KMS-11 (cell line): ENCODE measurements at regions not wholly inside any gene's neighbourhood (a gene's known extent, or its start where the extent isn't known, plus 50 kb on each side); places are given as distances from the start of the nearest gene placed in this dataset.

Experiments
- H2AFZ ChIP-seq: fragments of 200-600 bp; sonication (generic); 2 replicates; pipeline ENCODE4 v1.6.1; 2016; ENCODE audit warnings: antibody characterized with exemption, mixed run types, low read depth
- H3K27ac ChIP-seq: fragments of 200-600 bp; sonication (generic); 2 replicates; pipeline ENCODE4 v1.6.1; 2016; ENCODE audit warnings: mild to moderate bottlenecking, mixed run types
- H3K27me3 ChIP-seq: fragments of 200-600 bp; sonication (generic); 2 replicates; pipeline ENCODE4 v1.6.1; 2017; ENCODE audit warnings: mild to moderate bottlenecking, low read depth, mixed run types, moderate library complexity; ENCODE audit not compliant: insufficient read depth
- H3K36me3 ChIP-seq: fragments of 200-600 bp; sonication (generic); 2 replicates; pipeline ENCODE4 v1.6.1; 2017; ENCODE audit warnings: mild to moderate bottlenecking, mixed run types; ENCODE audit not compliant: insufficient read depth
- H3K4me1 ChIP-seq: fragments of 200-600 bp; sonication (generic); 2 replicates; pipeline ENCODE4 v1.6.1; 2016; ENCODE audit warnings: mild to moderate bottlenecking, low read depth, mixed run types; ENCODE audit not compliant: poor library complexity, severe bottlenecking
- H3K4me2 ChIP-seq: fragments of 200-600 bp; sonication (generic); 2 replicates; pipeline ENCODE4 v1.7.0; 2016; ENCODE audit warnings: mild to moderate bottlenecking, mixed run types
- H3K4me3 ChIP-seq: fragments of 200-600 bp; sonication (generic); IDR thresholded peaks from 2 replicates; pipeline ENCODE4 v1.6.1; 2017; ENCODE audit warnings: low read depth, low read length, mixed read lengths; ENCODE audit not compliant: insufficient read depth
- H3K79me2 ChIP-seq: fragments of 200-600 bp; sonication (generic); 2 replicates; pipeline ENCODE4 v1.6.1; 2016; ENCODE audit warnings: low read depth, mixed run types; ENCODE audit not compliant: insufficient read depth
- H3K9ac ChIP-seq: fragments of 200-600 bp; sonication (generic); 2 replicates; pipeline ENCODE4 v1.6.1; 2016; ENCODE audit warnings: mild to moderate bottlenecking, mixed run types
- H4K20me1 ChIP-seq: fragments of 200-600 bp; sonication (generic); 2 replicates; pipeline ENCODE4 v1.6.1; 2016; ENCODE audit warnings: mild to moderate bottlenecking, mixed run types; ENCODE audit not compliant: insufficient read depth
- TF ChIP-seq, protein P1 (sequence below): fragments of 200-600 bp; sonication (generic); conservative IDR thresholded peaks from 2 replicates; pipeline ENCODE4 v1.6.1; 2017; ENCODE audit warnings: low read depth, mild to moderate bottlenecking, antibody characterized with exemption, low read length, moderate library complexity, mixed read lengths

GRCh38 chr9:10793306-10793705 lies 180.5 kb upstream of the PTPRD start:
- no peak overlapping the region for H2AFZ ChIP-seq
- no peak overlapping the region for H3K9ac ChIP-seq
- H3K4me3 ChIP-seq = no peak overlapping the region
- no peak overlapping the region for H3K4me2 ChIP-seq
- H3K27ac ChIP-seq = no peak overlapping the region
- H3K79me2 ChIP-seq = no peaks in the 10 kb centered on the region
- H3K27me3 ChIP-seq = no peaks in the 10 kb centered on the region
- no peaks in the 10 kb centered on the region for H4K20me1 ChIP-seq
- TF ChIP-seq, protein P1, sequence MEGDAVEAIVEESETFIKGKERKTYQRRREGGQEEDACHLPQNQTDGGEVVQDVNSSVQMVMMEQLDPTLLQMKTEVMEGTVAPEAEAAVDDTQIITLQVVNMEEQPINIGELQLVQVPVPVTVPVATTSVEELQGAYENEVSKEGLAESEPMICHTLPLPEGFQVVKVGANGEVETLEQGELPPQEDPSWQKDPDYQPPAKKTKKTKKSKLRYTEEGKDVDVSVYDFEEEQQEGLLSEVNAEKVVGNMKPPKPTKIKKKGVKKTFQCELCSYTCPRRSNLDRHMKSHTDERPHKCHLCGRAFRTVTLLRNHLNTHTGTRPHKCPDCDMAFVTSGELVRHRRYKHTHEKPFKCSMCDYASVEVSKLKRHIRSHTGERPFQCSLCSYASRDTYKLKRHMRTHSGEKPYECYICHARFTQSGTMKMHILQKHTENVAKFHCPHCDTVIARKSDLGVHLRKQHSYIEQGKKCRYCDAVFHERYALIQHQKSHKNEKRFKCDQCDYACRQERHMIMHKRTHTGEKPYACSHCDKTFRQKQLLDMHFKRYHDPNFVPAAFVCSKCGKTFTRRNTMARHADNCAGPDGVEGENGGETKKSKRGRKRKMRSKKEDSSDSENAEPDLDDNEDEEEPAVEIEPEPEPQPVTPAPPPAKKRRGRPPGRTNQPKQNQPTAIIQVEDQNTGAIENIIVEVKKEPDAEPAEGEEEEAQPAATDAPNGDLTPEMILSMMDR = no peak
- H3K36me3 ChIP-seq = no peaks in the 10 kb centered on the region
- no peaks in the 10 kb centered on the region for H3K4me1 ChIP-seq

DNA sequence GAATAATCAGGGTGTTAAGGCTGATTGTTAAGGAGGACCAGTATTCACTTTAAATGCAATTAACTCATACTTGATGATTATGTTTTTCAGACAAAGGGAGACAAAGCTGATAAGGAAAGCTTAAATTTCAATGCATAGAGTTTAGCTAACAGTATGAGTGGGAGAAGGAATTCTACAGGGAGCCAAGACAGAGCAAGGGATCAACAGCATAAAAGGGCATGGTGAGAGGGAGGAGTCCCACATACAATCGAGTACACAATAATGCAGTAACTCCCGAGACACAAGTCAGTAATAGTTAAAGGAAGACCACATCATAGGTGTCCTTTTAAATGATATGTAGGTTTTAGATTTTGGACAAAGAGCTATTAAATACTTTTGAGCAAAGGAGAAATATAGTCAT lies 191.7 kb upstream of the PTPRD start:
- TF ChIP-seq, protein P1 = no peak
- Histone ChIP-seq H3K4me1 (no peaks in the 10 kb centered on the region), H3K36me3 (no peaks in the 10 kb centered on the region), H3K4me2 (no peak overlapping the region), H2AFZ (no peak overlapping the region), H3K79me2 (no peaks in the 10 kb centered on the region), H3K27ac (no peak overlapping the region), H3K9ac (no peak overlapping the region), H4K20me1 (no peaks in the 10 kb centered on the region), H3K27me3 (no peaks in the 10 kb centered on the region), H3K4me3 (no peak overlapping the region)

GRCh38 chr9:10806868-10807267 lies 194.1 kb upstream of the PTPRD start:
- H3K27me3 ChIP-seq = no peaks in the 10 kb centered on the region
- H3K4me3 ChIP-seq = no peak overlapping the region
- no peak overlapping the region for H3K27ac ChIP-seq
- TF ChIP-seq, protein P1 = no peak
- H3K79me2 ChIP-seq = no peaks in the 10 kb centered on the region
- no peak overlapping the region for H3K4me2 ChIP-seq
- no peak overlapping the region for H3K9ac ChIP-seq
- H4K20me1 ChIP-seq = no peaks in the 10 kb centered on the region
- no peak overlapping the region for H2AFZ ChIP-seq
- H3K4me1 ChIP-seq = no peaks in the 10 kb centered on the region
- H3K36me3 ChIP-seq = no peaks in the 10 kb centered on the region

DNA sequence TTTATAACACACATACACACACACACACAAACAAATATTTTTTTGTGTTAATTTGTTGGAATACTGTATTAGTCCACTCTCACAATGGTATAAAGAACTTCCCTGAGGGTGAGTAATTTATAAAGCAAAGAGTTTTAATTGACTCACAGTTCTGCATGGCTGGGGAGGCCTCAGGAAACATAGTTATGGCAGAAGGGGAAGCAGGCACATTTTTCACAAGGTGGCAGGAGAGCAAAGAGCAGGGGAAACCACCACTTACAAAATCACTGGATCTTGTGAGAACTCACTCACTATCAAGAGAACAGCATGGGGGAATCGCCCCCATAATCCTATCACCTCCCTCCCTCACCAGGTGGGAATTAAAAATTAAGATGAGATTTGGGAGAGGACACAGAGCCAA lies 205.4 kb upstream of the PTPRD start:
- no peak overlapping the region for H2AFZ ChIP-seq

More for the DNA sequence above, 205.4 kb upstream of the PTPRD start:
- TF ChIP-seq, protein P1 = no peak
- Histone ChIP-seq H3K36me3 (no peaks in the 10 kb centered on the region), H3K9ac (no peak overlapping the region), H3K27me3 (no peaks in the 10 kb centered on the region), H3K4me1 (no peaks in the 10 kb centered on the region), H4K20me1 (no peaks in the 10 kb centered on the region), H3K79me2 (no peaks in the 10 kb centered on the region), H3K27ac (no peak overlapping the region), H3K4me3 (no peak overlapping the region), H3K4me2 (no peak overlapping the region)
